SK-N-DZ (cell line): ENCODE measurements at regions not wholly inside any gene's neighbourhood (a gene's known extent, or its start where the extent isn't known, plus 50 kb on each side); places are given as distances from the start of the nearest gene placed in this dataset.
A peak's percentile ranks its signal among the peaks of the same experiment; 100 is the strongest.

Experiments
- DNase-seq: peaks from one replicate; pipeline ENCODE4 v3.0.0-alpha.2; 2015; ENCODE audit warnings: low spot score

- no peak for DNase-seq
Observed at GRCh38 chr15:61534986-61535385, 305.9 kb upstream of the RORA start.

DNA sequence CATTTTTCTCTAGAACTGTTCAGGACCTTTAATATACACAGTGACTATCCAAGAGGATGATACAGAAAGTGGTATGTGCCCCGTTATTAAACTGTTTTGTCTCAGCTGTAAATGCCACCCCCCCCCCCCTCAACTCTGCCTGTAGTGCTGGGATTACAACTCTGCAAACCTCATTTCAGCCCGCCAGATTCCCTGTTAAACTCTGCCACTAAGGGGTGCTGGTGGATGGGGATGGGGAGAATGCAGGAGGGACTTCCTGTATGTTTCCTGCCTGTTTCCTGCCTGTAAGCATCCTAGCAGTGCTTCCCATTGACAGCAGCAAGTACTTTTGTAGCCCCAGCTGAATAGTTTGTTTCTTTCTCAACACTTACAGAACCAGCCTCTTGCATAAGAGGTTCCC lies 301.7 kb upstream of the RORA start:
- DNase-seq: no peak

- DNase-seq: no peak
Observed at GRCh38 chr15:61528581-61528910, 299.4 kb upstream of the RORA start.

DNA sequence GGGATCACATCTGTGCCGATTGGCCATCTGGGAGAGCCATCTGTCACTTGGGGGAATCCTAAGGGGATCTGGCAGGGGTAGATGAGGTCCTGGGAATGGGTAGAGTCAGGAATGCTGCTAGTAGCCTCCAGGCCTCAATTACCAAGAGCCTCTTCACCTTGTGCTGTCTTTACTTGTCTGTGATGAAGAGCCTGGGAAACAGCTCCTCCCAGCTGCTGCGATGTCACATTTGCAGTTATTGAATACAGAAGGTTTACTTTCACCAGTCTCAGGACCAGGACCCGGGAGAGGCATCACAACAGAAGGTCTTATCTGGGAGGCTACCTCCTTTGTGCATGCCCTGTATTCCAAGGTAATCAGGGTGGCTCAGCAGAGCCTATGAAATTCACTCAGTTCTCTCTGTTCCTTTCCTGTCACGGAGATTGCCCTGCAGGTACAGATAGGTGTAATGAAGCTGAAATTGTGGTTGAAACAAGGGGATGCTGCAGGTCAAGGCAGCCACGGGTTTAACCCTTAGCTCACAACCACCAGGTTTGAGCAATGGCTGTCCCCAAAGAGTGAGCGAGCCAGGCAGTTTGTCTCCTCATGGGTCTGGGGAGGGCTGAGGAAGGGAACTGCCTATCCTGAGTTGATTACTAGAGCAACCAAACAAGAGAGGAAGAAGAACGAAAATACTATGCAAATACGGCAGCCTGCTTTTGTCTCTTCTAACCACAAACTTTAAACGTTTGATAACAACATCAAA lies 298.9 kb upstream of the RORA start:
- DNase-seq: peak; percentile 33

- no peak for DNase-seq
Observed at GRCh38 chr15:61524545-61524944, 295.4 kb upstream of the RORA start.

GRCh38 chr15:61524086-61524485 lies 295.0 kb upstream of the RORA start:
- DNase-seq: no peak

DNA sequence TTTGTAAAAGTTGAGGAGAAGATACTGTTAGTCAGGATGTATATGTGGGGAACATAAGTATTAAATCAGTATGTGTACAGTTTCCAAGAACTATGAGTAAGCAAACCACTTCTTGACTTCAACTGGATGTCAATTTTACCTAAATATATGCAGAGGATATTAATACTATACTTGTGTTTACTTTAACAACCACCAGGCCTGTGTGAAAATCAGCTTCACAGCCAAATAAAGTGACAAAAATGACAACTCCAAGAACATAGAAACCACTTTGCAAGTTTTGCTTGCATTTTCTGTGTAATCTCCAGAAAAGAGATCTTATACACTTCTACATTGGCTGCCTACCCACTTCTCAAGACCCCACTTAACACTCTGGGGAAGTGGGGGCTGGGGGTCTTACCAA lies 293.3 kb upstream of the RORA start:
- no peak for DNase-seq

GRCh38 chr15:61521953-61522352 lies 292.9 kb upstream of the RORA start:
- DNase-seq: no peak

GRCh38 chr15:61519296-61519695 lies 290.2 kb upstream of the RORA start:
- no peak for DNase-seq

- no peak for DNase-seq
Observed at GRCh38 chr15:61518191-61518950, 289.3 kb upstream of the RORA start.

GRCh38 chr15:61517776-61518175 lies 288.7 kb upstream of the RORA start:
- no peak for DNase-seq

GRCh38 chr15:61517335-61517734 lies 288.2 kb upstream of the RORA start:
- no peak for DNase-seq

GRCh38 chr15:61511756-61512155 lies 282.7 kb upstream of the RORA start:
- no peak for DNase-seq

DNA sequence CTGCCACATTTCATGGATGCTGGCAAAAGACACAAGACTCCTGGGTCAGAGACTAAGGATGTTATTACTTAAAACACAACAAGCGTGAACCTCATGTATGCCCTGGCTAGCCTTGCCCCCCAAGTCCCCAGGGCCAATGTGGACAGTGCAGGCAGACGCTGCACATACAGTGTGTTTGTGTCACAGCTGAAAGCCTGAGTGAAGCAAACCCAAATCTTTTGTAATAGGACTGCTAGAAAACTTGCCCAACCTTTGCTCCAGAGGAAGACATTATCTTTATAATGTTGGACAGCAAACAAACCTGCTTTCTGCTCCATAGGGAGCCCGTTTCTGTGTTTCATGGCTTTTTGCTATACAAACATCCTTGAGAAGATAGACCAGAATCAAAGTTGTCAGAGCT lies 282.0 kb upstream of the RORA start:
- no peak for DNase-seq

- DNase-seq: no peak
Observed at GRCh38 chr15:61509327-61509840, 280.3 kb upstream of the RORA start.

DNA sequence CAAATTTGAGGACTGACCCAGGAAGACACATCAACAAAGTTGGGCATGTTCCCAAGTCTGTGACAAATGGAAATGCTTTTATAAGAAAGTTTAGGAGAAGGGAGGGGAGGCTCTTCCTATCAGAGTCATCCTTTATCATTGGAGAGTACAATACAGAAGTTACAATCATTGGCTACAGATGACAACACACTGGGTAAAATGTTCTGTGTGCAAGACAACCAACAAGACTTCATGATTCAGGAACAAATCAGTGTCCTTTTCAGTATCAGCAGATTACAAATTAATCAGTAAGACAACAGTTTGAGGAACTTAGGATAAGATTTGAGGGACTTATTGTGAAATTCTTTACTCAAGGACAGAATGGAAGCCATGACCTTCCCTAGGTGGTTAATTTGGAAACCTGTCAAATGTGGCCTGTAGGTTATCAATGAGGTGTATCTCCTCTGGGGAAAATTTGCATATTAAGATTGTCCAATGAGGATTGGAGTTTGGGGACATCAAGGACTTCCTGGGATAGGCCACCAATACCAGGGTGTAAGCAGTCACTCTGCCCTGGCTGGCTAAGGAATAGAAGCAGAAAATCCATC lies 274.4 kb upstream of the RORA start:
- DNase-seq: no peak

DNA sequence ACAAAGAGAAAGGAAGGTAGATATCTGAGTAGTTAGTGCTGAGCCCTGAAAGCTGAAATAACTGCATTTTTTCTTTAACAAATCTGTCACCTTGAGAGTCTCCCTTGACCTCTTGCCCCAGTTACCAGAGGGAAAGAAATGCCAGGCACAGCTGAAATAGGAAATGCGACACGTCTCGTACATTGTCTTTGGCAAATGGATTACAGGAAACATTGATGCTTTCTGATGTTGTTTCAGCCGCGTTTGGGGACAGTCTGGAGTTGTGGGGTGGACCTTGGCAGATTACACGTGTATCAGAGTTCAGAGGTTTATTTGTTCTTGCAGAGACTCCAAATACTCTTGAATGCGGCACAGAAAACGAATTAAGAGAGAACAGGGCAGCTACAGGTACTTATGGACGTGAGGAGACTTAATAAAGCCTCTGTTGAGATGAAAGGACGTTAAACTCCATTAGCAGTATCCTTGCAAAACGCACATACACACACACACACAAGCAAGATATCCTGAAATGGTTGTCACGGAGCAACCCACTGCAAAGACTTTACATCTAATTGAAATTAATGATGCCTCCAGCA lies 272.8 kb upstream of the RORA start:
- peak; percentile 3 for DNase-seq

GRCh38 chr15:61500951-61501620 lies 272.0 kb upstream of the RORA start:
- DNase-seq: peak; percentile 12

DNA sequence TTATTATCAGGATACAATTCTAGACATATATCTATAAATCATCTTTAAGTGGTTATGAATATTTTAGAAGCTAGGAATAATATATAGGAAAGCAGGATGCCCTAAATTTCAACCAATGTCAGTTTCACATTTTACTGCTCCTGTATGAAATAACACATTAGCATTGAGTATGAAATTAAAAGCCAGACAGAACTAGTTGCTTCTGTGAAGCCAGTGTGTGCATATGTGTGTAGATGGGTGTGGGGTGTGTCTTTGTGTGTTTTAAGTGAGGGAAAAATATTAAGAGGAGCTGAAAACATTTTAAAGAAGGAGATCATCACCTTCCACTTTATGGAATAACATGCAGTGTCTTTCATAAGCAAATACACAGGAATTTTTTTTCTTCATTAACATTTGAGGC lies 271.4 kb upstream of the RORA start:
- no peak for DNase-seq

DNA sequence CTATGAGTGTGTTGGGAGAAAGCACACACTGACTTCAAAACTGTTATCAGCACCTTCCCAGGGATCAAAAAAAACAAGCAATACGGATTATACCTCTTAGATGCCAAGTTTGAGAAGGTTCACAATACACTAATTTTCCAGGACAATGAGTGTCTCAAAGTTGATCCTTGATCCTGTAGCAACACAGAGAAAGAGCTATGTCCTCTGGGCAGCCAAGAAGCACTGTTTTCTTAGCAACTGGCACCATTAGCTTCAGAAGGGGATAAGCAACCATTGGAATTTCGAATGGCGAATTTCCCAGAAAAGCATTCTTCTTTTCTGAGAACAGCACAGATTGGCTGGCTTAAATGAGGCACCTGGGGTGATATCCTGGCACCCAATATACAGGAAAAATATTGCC lies 270.3 kb upstream of the RORA start:
- no peak for DNase-seq

- no peak for DNase-seq
Observed at GRCh38 chr15:61489571-61489970, 260.5 kb upstream of the RORA start.

DNA sequence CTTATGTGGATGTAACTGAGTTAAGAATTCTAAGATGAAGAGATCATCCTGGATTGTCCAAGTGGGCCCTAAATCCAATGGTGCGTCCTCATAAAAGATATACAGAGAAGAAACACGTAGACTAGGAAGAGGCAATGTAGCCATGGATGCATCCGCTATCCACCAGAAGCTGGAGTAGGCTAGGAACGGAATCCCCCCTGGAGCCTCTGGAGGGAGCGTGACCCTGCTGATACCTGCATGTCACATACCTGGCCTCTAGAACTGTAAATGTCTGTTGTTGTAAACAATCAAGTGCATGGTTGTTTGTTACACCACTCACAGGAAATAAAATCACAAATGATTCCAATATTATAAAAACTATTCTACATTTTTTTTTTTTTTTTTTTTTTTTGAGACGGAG lies 254.5 kb upstream of the RORA start:
- DNase-seq: no peak
